OCI-M1 (cell line): ENCODE measurements at regions not wholly inside any gene's neighbourhood (a gene's known extent, or its start where the extent isn't known, plus 50 kb on each side); places are given as distances from the start of the nearest gene placed in this dataset.
A peak's percentile ranks its signal among the peaks of the same experiment; 100 is the strongest.

Experiments
- DNase-seq: peaks from one replicate; lab custom pipeline; 2025; lab: John Stamatoyannopoulos, UW

GRCh38 chr9:18149471-18150011 is 324.4 kb upstream of the ADAMTSL1 start:
- DNase-seq: no peak

- no peak for DNase-seq
Measured at GRCh38 chr9:18154661-18155060, 319.3 kb upstream of the ADAMTSL1 start.

GRCh38 chr9:18159254-18159653 is 314.7 kb upstream of the ADAMTSL1 start:
- DNase-seq: no peak

- DNase-seq: no peak
Measured at GRCh38 chr9:18163146-18163545, 310.8 kb upstream of the ADAMTSL1 start.

DNA sequence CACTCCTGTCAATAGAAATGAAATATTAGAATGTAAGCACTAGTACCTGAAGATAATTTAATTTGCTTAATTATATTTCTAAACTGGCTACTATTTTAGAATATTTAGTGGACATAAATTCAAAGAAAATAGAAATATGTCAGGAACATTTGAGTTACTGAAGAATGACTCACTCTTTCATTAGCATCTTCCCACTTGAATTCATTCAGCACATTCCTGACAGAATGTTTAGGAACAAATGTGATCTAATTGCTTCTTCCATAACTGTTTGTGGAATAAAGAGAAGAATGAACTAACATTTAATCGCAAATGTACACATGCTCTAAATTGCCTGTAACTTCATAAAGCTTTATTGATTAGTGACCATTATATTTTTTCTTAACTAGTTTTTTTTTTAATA is 306.2 kb upstream of the ADAMTSL1 start:
- DNase-seq: no peak

DNA sequence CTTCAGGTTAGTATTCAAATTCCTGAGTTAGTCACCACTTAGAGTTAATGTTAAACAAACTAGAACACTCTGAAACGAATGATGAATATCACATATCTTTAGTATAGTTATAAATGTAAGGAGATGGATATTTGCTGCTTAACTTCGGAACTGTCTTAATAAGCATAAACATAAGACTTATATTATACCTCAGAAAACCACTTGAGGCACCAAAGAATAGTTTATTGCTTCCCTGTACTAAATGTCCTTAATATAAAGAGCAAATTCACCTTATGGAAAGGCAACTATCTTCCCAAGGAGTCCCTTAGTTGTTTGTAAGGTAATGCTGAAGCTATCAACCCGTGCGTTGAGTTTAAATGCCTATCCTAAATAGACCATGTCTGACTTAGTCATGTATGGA is 300.0 kb upstream of the ADAMTSL1 start:
- DNase-seq: no peak

DNA sequence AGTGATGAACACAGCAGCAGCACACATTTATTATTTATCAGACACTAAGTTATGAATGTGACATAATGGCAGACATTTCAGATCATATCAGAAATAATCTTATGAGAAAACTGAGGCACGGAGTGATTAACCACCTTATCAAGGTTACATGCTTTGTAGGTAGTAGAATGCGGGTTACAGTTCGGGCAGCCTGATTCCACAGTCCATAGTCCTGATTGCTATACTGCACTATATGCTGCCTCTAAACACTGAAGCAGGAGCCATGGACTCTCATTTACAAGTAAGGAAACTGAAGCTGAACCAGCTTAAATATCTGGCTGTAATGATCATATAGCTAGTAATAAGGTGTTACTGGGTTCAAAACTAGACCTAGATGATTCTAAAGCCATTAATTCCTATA is 291.3 kb upstream of the ADAMTSL1 start:
- no peak for DNase-seq

- no peak for DNase-seq
Measured at GRCh38 chr9:18183974-18184373, 290.0 kb upstream of the ADAMTSL1 start.

- DNase-seq: no peak
Measured at GRCh38 chr9:18184401-18184800, 289.6 kb upstream of the ADAMTSL1 start.

- DNase-seq: no peak
Measured at GRCh38 chr9:18185196-18185595, 288.8 kb upstream of the ADAMTSL1 start.

DNA sequence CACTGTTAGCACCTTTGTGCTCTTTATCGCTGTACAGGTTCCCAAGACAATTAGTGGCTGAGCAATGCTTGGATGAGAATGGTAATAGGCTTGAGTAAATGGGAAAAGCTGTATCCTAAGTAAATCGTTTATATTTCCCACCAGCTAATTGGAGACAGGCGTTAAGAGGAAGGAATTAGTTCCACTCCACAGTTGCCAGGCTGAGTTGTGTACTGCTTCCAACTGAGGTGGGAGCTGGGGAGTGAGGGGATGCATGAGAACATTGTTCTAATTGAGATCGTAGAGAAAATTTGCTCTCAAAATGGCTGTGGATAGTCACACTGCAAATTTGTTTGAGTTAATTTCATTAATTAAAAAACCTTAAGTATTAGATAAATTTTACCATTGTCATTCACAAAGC is 285.0 kb upstream of the ADAMTSL1 start:
- DNase-seq: no peak

- no peak for DNase-seq
Measured at GRCh38 chr9:18189871-18190670, 283.9 kb upstream of the ADAMTSL1 start.

- no peak for DNase-seq
Measured at GRCh38 chr9:18190671-18191374, 283.1 kb upstream of the ADAMTSL1 start.

GRCh38 chr9:18194316-18194715 is 279.6 kb upstream of the ADAMTSL1 start:
- no peak for DNase-seq

GRCh38 chr9:18195223-18195622 is 278.7 kb upstream of the ADAMTSL1 start:
- no peak for DNase-seq

DNA sequence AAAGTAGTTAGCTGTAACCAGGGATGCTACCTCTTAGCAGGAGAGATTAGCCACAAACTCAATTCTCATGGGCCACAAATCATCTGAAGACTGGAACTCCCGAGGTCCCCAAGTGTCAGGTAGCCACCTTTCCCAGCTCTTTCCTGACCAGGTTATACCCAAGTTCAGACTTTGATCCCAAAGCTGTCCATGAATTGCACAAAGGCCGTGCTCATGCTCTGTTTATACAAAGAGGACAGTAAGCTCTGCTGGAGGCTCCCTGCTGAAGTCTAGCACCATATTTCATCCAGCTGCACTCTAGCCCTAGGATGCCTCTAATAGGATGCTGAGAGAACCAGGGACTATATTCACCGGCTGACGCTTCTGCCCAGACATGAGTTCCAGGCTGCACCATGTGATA is 271.0 kb upstream of the ADAMTSL1 start:
- no peak for DNase-seq

GRCh38 chr9:18207735-18208134 is 266.2 kb upstream of the ADAMTSL1 start:
- no peak for DNase-seq

DNA sequence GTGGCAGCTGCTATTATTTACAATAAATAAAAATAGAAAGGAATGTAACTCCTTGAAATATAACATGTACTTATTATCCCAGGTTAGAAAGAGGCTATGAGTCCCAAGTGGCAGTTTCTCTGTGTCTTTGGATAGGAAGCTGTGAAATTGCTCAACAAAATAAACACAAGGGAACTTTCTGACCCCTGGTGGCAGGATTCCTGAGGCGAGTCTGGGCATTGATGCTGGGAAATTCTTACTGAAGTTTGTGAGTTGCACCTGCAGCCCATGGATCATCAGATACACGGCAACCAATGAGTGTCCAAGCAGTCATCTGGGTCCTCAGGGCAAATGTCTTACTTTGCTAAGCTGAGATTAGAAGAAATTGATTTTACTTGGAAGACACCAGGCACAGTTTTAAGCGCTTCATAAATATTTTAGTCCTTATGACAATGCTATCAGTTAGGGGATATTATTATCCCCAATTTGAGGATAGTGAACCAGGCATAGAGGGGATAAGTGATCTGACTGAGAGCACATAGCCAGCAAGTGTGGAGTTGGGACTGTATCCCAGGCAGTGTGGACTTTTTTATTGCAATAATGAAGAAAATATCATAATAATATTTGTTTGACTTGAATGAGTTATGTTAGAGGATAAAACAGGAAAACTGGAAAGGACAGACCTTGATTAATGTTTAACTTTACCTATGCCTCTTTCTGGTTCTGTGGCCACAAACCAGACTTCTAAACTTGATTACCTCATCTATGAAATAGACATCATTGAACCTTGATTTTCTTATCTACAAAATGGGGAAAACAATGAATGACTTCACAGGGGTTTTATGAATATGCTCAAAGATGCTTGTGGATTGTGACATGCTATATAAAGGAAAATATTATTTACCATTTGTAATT is 265.5 kb upstream of the ADAMTSL1 start:
- DNase-seq: peak; percentile 30

DNA sequence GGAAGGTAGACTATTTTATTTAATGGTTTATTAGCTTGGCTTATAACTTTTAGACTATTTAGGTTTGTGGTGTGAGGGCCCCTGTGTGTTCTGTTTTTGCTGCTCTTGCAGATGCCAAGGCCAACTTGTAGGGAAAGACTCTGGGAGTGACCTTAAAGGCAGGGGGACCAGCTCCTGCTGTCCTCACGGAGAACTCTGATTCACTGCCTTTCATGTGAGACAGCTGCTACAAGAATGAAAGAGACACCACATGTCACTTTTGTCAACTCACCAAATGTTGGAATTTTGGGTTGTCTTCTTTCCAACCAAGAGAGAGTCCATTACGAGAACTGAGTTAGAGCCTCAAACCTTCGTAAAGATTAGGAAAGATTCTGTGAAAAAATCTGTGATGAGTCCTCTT is 258.3 kb upstream of the ADAMTSL1 start:
- DNase-seq: no peak

GRCh38 chr9:18216376-18216775 is 257.6 kb upstream of the ADAMTSL1 start:
- no peak for DNase-seq

GRCh38 chr9:18228101-18228500 is 245.9 kb upstream of the ADAMTSL1 start:
- DNase-seq: no peak

- no peak for DNase-seq
Measured at GRCh38 chr9:18229992-18230676, 243.8 kb upstream of the ADAMTSL1 start.
